Renal cortical epithelial cell (primary cell): ENCODE measurements at regions not wholly inside any gene's neighbourhood (a gene's known extent, or its start where the extent isn't known, plus 50 kb on each side); places are given as distances from the start of the nearest gene placed in this dataset.
"Not testable (repeated sequence)": the region's sequence is repeated elsewhere in the genome, so short reads cannot be mapped to it uniquely, and the experiment has no call there.

Experiments used
- DNase-seq: peaks from one replicate; pipeline ENCODE4 v3.0.0-alpha.2; 2011; ENCODE audit warnings: low read depth

DNA sequence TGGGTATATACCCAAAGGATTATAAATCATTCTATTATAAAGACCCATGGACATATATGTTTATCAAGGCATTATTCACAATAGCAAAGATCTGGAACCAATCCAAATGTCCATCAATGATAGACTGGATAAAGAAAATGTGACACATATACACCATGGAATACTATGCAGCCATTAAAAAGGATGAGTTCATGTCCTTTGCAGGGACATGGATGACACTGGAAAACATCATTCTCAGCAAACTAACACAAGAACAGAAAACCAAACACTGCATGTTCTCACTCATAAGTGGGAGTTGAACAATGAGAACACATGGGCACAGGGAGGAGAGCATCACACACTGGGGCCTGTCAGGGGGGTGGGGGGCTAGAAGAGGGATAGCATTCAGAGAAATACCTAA, 136.9 kb upstream of the ST8SIA4 start:
- not testable (repeated sequence) for DNase-seq

GRCh38 chr5:101036778-101037177, 133.7 kb upstream of the ST8SIA4 start:
- DNase-seq, result no peak

DNA sequence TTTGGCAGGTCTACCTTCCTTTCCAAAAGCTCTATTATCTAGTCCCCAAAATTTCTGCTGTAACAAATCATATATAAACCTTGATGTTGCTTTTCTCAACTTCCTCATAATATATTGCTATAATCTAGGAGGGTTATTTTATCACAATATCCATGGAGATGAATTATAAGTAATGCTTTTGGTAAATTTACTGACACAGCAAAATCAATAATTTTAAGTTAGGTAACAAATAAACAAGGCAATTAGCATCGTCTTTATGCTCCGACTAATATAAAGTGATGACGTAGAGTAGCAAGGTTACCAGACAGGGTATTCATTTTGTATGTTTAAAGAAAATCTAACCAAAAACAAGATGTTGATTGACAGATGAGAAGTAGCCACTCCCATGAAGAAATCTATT, 132.3 kb upstream of the ST8SIA4 start:
- DNase-seq, result no peak

GRCh38 chr5:101024299-101024698, 121.2 kb upstream of the ST8SIA4 start:
- DNase-seq, result no peak

DNA sequence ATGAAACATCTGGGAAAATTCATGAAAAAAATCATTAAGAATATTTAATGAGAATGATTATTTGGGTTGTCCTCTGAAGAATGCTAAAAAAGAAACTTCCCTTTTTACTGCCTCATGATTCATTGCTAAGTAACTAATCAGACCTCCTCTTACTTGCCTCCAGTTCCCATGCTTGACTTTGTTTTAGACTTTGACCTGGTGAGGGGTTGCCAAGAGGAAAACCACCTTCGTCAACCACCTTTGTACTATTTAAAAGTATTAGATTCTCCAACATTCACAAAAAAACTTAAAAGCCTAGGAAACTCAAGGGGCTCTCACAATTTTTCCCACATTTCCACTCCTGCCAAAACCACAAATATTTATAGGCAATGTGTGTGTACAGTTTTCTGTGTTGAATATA, 115.2 kb upstream of the ST8SIA4 start:
- DNase-seq, result peak; percentile 32

DNA sequence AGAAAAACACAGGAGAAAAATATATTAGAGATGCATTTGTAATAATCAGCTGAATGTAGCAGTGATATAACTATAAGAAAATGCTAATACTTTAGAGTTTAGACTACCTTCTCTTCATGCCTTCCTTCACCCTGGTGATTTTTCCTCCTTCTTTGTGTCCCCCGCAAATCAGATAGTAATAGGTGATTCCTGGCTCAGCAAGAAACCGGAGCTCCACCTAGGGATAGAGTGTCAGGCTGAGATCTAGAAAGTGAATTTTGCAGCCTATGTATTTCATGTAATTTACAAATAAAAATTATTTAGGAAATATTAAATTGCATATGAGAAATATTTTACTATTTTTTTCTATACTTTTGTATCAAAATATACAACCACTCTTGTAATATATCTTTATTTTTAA, 109.8 kb upstream of the ST8SIA4 start:
- no peak for DNase-seq

DNA sequence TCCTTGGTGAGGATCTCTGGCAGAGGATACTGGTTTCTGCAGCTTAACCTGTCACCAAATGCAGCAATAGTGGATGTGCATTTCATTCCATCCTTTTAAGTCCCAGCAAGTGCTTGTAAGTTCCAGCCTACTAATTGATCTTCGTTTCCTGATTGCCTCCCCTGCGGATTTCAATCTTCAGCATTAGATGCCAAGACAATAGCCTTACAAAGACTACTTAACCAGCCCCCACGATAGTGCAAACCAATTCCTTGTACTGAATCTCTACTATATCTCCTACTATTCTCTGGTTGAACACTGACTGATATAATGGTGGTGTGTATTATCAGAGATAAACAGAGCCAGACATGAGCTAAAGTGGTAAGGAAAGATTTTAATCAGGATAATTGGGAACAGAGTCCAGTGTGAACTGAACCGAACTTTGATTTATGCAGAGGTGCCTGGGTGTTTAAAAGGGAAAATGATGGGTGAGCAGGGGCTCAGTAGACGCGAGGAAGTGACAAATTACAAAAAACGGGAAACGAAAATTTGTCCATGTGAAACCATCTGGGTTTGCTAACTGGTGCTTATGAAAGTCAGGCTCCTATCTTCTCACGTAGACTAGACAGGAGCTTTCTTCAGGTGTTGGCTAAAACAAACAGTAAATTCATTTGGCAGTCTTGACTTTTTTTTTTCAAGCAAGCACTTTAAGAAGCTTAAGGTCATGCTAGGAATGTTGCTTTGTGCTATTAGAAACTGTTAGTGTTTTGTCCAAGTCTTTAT, 106.9 kb upstream of the ST8SIA4 start:
- DNase-seq, result no peak

DNA sequence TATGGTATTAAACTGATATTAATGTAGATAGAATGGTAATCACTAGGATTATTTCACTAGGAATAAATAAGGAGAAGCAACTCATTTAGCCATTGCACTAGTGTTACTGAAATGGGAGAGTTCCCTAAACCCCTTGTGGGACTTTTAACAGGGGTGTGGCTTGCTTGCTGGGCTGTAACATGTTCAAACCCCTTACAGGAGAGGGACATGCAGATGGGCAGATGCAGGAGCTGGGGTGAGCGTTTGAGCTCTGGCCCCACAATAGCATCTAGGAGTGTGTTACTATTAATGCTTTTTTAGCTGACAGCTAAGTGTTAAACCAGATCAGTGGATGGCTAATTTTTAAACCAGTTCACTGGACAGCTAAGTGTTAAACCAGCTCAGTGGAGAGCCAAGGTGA, 89.3 kb upstream of the ST8SIA4 start:
- no peak for DNase-seq

GRCh38 chr5:100983601-100984000, 80.5 kb upstream of the ST8SIA4 start:
- not testable (repeated sequence) for DNase-seq

- no peak for DNase-seq
Observed at GRCh38 chr5:100974082-100974481, 71.0 kb upstream of the ST8SIA4 start.

DNA sequence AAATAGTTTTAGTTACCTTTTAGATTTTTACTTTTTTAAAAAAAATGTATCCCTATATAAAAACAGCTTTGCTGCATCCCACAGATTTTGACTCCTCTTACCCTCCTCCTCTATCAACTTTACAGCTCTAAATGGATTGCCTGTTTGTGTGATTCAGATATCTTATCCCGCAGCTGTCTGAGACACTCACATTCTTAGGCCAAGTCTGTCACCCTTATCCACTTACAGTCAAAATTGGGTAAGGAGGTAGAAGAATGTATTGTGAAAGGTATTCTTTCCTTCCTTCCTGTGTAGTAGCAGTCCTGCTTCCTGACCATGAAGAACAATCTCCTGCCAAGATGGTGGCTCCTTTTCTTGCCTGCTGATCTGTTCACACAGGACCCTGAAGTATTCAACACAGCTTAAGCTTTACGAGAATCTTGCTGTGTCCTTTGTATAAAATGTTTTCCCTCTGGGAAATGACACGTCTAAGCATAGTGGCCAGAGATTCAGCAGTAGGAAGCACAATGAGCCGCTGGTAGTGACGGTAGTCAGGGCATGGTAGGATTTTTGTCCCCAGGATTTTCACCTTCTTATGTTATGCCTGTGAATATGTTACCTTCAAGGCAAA, 67.7 kb upstream of the ST8SIA4 start:
- DNase-seq, result no peak

DNA sequence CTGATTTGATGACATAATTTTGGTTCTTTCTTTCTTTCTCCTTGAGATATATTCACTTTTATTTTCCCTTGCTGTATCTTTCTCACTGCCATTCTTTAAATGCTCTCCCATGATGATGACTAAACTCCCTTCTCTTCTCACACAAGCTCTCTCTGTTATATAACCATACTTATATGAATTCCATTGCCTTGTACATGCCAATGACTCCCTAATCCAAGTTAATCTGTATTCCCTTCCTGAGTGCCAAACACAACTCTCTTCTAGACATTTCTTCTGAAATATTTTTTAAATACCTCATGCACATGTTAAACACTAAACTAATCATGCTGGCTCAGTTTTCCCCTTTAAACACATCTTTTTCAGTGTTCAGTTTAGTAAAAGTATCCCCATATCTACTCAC, 62.2 kb upstream of the ST8SIA4 start:
- no peak for DNase-seq
